H9 (cell line): ENCODE measurements at regions not wholly inside any gene's neighbourhood (a gene's known extent, or its start where the extent isn't known, plus 50 kb on each side); places are given as distances from the start of the nearest gene placed in this dataset.

Experiments used
- DNase-seq: peaks from one replicate; pipeline ENCODE4 v3.0.0-alpha.2; 2017
- H2AFZ ChIP-seq: one replicate; pipeline ENCODE4 v1.6.1; 2013; ENCODE audit warnings: mild to moderate bottlenecking, low read length, control low read depth, moderate library complexity
- H2AK5ac ChIP-seq: 2 replicates; pipeline ENCODE4 v1.6.1; 2013; ENCODE audit warnings: low read length, control low read depth, mixed read lengths; ENCODE audit not compliant: insufficient read length
- H2BK120ac ChIP-seq: one replicate; pipeline ENCODE4 v1.6.1; 2013; ENCODE audit warnings: low read depth, mild to moderate bottlenecking, low read length, control low read depth, inconsistent platforms; ENCODE audit not compliant: poor library complexity, severe bottlenecking
- H2BK12ac ChIP-seq: 2 replicates; pipeline ENCODE4 v1.6.1; 2013; ENCODE audit warnings: low read length, control low read depth, mixed read lengths, low read depth; ENCODE audit not compliant: insufficient read length
- H2BK15ac ChIP-seq: 2 replicates; pipeline ENCODE4 v1.6.1; 2013; ENCODE audit warnings: low read depth, low read length, control low read depth
- H2BK20ac ChIP-seq: one replicate; pipeline ENCODE4 v1.6.1; 2013; ENCODE audit warnings: low read depth, mild to moderate bottlenecking, low read length, control low read depth, inconsistent platforms; ENCODE audit not compliant: poor library complexity, severe bottlenecking
- H2BK5ac ChIP-seq: 2 replicates; pipeline ENCODE4 v1.6.1; 2013; ENCODE audit warnings: low read length, control low read depth, mixed read lengths; ENCODE audit not compliant: insufficient read length
- H3K14ac ChIP-seq: 2 replicates; pipeline ENCODE4 v1.6.1; 2013; ENCODE audit warnings: low read length, control low read depth; ENCODE audit not compliant: insufficient read depth
- H3K18ac ChIP-seq: 2 replicates; pipeline ENCODE4 v1.6.1; 2013; ENCODE audit warnings: low read depth, mild to moderate bottlenecking, mixed read lengths, low read length, control low read depth; ENCODE audit not compliant: insufficient read length
- H3K23ac ChIP-seq: 2 replicates; pipeline ENCODE4 v1.6.1; 2013; ENCODE audit warnings: low read length, control low read depth, mixed read lengths, low read depth; ENCODE audit not compliant: insufficient read length
- H3K23me2 ChIP-seq: 2 replicates; pipeline ENCODE4 v1.6.1; 2013; ENCODE audit warnings: low read depth, mild to moderate bottlenecking, mixed read lengths, low read length, control low read depth; ENCODE audit not compliant: insufficient read length, poor library complexity, severe bottlenecking
- H3K27ac ChIP-seq: 2 replicates; pipeline ENCODE4 v1.5.1; 2013; ENCODE audit warnings: low read length, control low read depth, mixed read lengths, low read depth; ENCODE audit not compliant: insufficient read length
- H3K27me3 ChIP-seq: 2 replicates; pipeline ENCODE4 v1.6.1; 2013; ENCODE audit warnings: low read length, control low read depth, inconsistent platforms; ENCODE audit not compliant: insufficient read depth
- H3K4ac ChIP-seq: 2 replicates; pipeline ENCODE4 v1.6.1; 2013; ENCODE audit warnings: low read depth, mild to moderate bottlenecking, control low read depth, inconsistent platforms, low read length, moderate library complexity
- H3K4me1 ChIP-seq: 2 replicates; pipeline ENCODE4 v1.6.1; 2013; ENCODE audit warnings: low read length, control low read depth, inconsistent platforms; ENCODE audit not compliant: insufficient read depth
- H3K4me2 ChIP-seq: 2 replicates; pipeline ENCODE4 v1.6.1; 2013; ENCODE audit warnings: low read length, control low read depth, mixed read lengths; ENCODE audit not compliant: insufficient read length, insufficient read depth
- H3K56ac ChIP-seq: 2 replicates; pipeline ENCODE4 v1.6.1; 2013; ENCODE audit warnings: low read depth, mild to moderate bottlenecking, mixed read lengths, low read length, control low read depth; ENCODE audit not compliant: insufficient read length
- H3K79me1 ChIP-seq: 2 replicates; pipeline ENCODE4 v1.6.1; 2013; ENCODE audit warnings: low read depth, mild to moderate bottlenecking, moderate library complexity, low read length, control low read depth, inconsistent platforms; ENCODE audit not compliant: insufficient read depth, poor library complexity, severe bottlenecking
- H3K79me2 ChIP-seq: 2 replicates; pipeline ENCODE4 v1.6.1; 2013; ENCODE audit warnings: low read length, control low read depth, inconsistent platforms; ENCODE audit not compliant: insufficient read depth
- H3K9ac ChIP-seq: 2 replicates; pipeline ENCODE4 v1.6.1; 2013; ENCODE audit warnings: low read length, control low read depth, mixed read lengths; ENCODE audit not compliant: insufficient read length; ENCODE audit errors: extremely low read depth
- H3K9me3 ChIP-seq: one replicate; pipeline ENCODE4 v1.6.1; 2013; ENCODE audit warnings: low read depth, low read length, inconsistent platforms; ENCODE audit not compliant: control insufficient read depth
- H3T11ph ChIP-seq: one replicate; pipeline ENCODE4 v1.6.1; 2013; ENCODE audit warnings: mild to moderate bottlenecking, low read length, control low read depth, inconsistent platforms
- H4K20me1 ChIP-seq: one replicate; pipeline ENCODE4 v1.6.1; 2013; ENCODE audit not compliant: control insufficient read depth, insufficient read length, insufficient read depth
- H4K5ac ChIP-seq: 2 replicates; pipeline ENCODE4 v1.6.1; 2013; ENCODE audit warnings: low read depth, mild to moderate bottlenecking, mixed read lengths, low read length, control low read depth; ENCODE audit not compliant: insufficient read length
- H4K8ac ChIP-seq: replicated peaks from 2 replicates; pipeline ENCODE4 v1.6.1; 2013; ENCODE audit warnings: low read length, control low read depth, mixed read lengths, low read depth; ENCODE audit not compliant: insufficient read length
- H4K91ac ChIP-seq: 2 replicates; pipeline ENCODE4 v1.6.1; 2013; ENCODE audit warnings: low read depth, mild to moderate bottlenecking, moderate library complexity, mixed read lengths, low read length, control low read depth; ENCODE audit not compliant: insufficient read length
- H3K27ac Mint-ChIP-seq, 3 experiments: 2 replicates in 2 of 3; 3 replicates in 1 of 3; pipeline ENCODE4 v1.8.0; 2020 to 2021; ENCODE audit warnings: mixed read lengths in 3 of 3, mild to moderate bottlenecking in 1 of 3, moderate library complexity in 1 of 3
- H3K27me3 Mint-ChIP-seq: 2 replicates; pipeline ENCODE4 v1.8.0; 2021; ENCODE audit warnings: low read depth, mild to moderate bottlenecking, moderate library complexity, mixed read lengths
- H3K36me3 Mint-ChIP-seq, 3 experiments: 2 replicates in 2 of 3; 3 replicates in 1 of 3; pipeline ENCODE4 v1.8.0; 2020 to 2021; ENCODE audit warnings: low read depth in 3 of 3, mixed read lengths in 3 of 3; ENCODE audit not compliant: insufficient read depth in 1 of 3
- H3K4me1 Mint-ChIP-seq, 2 experiments: 2 replicates each; pipeline ENCODE4 v1.8.0; 2020; ENCODE audit warnings: mixed read lengths in 2 of 2
- H3K4me3 Mint-ChIP-seq, 2 experiments: 2 replicates in 1 of 2; 3 replicates in 1 of 2; pipeline ENCODE4 v1.8.0; 2020 to 2021; ENCODE audit warnings: mild to moderate bottlenecking in 2 of 2, mixed read lengths in 2 of 2, moderate library complexity in 1 of 2
- H3K9me3 Mint-ChIP-seq, 2 experiments: 2 replicates in 1 of 2; 3 replicates in 1 of 2; pipeline ENCODE4 v1.8.0; 2020; ENCODE audit warnings: mild to moderate bottlenecking in 2 of 2, mixed read lengths in 2 of 2, moderate library complexity in 1 of 2
- CTCF ChIP-seq: fragments of 200-600 bp; sonication (generic); conservative IDR thresholded peaks from 3 replicates; pipeline ENCODE4 v1.8.0; 2021; ENCODE audit warnings: antibody characterized with exemption, mild to moderate bottlenecking
- WGBS: extraction: QIAGEN DNeasy Blood & Tissue Kit; methylation state at CpG from one replicate; pipeline ENCODE4 v1.1.7; 2013; ENCODE audit warnings: missing lambda C conversion rate, low lambda C conversion rate, mixed read lengths; ENCODE audit not compliant: insufficient read length; ENCODE audit errors: extremely low coverage; 5-methylcytosine and 5-hydroxymethylcytosine counted together

- Histone ChIP-seq H3K4me2 (no peak overlapping the region), H3K56ac (no peak overlapping the region), H3K27ac (no peak overlapping the region), H2BK20ac (no peak overlapping the region), H2AK5ac (no peak overlapping the region), H4K20me1 (no peaks in the 10 kb centered on the region), H2BK15ac (no peak overlapping the region), H4K5ac (no peak overlapping the region), H2BK12ac (no peak overlapping the region), H3K4me1 (no peaks in the 10 kb centered on the region), H3T11ph (no peak overlapping the region), H4K8ac (no peak overlapping the region), H3K14ac (no peak overlapping the region), H3K9me3 (no peaks in the 10 kb centered on the region), H3K9ac (no peak overlapping the region), H3K79me2 (no peaks in the 10 kb centered on the region), H3K23ac (no peak overlapping the region), H2AFZ (no peak overlapping the region), H3K79me1 (no peaks in the 10 kb centered on the region), H2BK120ac (no peak overlapping the region), H3K27me3 (no peaks in the 10 kb centered on the region), H3K4ac (no peak overlapping the region), H3K23me2 (no peaks in the 10 kb centered on the region), H2BK5ac (no peak overlapping the region), H3K18ac (no peak overlapping the region), H4K91ac (no peak overlapping the region)
- no peak for DNase-seq
- H3K4me1 Mint-ChIP-seq: peaks cover 0 to 7% of the 10 kb centered on the region in 2 experiments; a peak in 3 of 4 replicates
- no peak overlapping the region; a peak in 1 of 7 replicates for H3K27ac Mint-ChIP-seq
- H3K9me3 Mint-ChIP-seq: no peaks in the 10 kb centered on the region
- H3K36me3 Mint-ChIP-seq: no peaks in the 10 kb centered on the region
- TF ChIP-seq CTCF: no peak
- 0 out of 2 replicates have a peak, but pooled peaks cover 1% of the 10 kb centered on the region for H3K27me3 Mint-ChIP-seq
- no peak overlapping the region for H3K4me3 Mint-ChIP-seq
- WGBS: no CpG with 5 or more reads among the region's 3 CpGs
Measured at GRCh38 chr16:48081656-48082055, 74.1 kb downstream of the ABCC12 start.
